Loucy (cell line): ENCODE measurements at regions not wholly inside any gene's neighbourhood (a gene's known extent, or its start where the extent isn't known, plus 50 kb on each side); places are given as distances from the start of the nearest gene placed in this dataset.

Experiments used
- CTCF ChIP-seq: fragments of 200-600 bp; sonication (generic); conservative IDR thresholded peaks from 2 replicates; pipeline ENCODE4 v1.5.1; 2014; ENCODE audit warnings: mild to moderate bottlenecking, antibody characterized with exemption, low read length
- EZH2phosphoT487 ChIP-seq: fragments of 200-600 bp; IDR thresholded peaks from 2 replicates; pipeline ENCODE4 v1.6.1; 2018; ENCODE audit warnings: antibody characterized with exemption, mild to moderate bottlenecking, moderate library complexity, borderline replicate concordance

- no peak for TF ChIP-seq CTCF
- TF ChIP-seq EZH2phosphoT487, result no peak
Observed at GRCh38 chr3:72339670-72340030, 508.6 kb downstream of the SHQ1 start.
